GM18505 (cell line): ENCODE measurements at regions not wholly inside any gene's neighbourhood (a gene's known extent, or its start where the extent isn't known, plus 50 kb on each side); places are given as distances from the start of the nearest gene placed in this dataset.

Source experiments
- ATAC-seq: cut with Tn5 transposase; IDR thresholded peaks from one replicate; pipeline ENCODE4 v1.9.1; 2021; ENCODE audit not compliant: unreplicated experiment
- POLR2A ChIP-seq: IDR thresholded peaks from 4 replicates; pipeline ENCODE4 v1.6.1; 2011; ENCODE audit warnings: borderline replicate concordance; ENCODE audit not compliant: insufficient read depth, insufficient read length; ENCODE audit errors: extremely low read depth

DNA sequence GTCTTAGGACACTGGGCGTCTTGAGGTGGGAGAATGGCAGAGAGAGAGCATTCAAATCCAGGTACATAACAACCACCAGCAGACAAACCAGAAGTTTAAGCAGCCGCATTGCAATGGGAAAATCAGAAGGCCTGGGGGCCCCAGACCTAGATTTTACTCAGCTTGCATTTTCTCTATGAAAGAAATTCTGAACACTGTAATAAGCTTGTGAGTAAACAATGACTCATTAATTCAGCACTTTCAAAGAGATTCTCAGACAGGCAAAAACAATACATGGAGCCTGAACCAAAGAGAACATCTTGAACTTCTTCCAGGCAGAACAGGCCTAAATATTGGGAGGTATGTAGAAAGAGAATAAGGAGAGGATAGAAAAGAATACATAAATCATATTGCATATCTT lies 69.8 kb upstream of the IFNG-AS1 start:
- no peak for ATAC-seq
- TF ChIP-seq POLR2A = no peak

DNA sequence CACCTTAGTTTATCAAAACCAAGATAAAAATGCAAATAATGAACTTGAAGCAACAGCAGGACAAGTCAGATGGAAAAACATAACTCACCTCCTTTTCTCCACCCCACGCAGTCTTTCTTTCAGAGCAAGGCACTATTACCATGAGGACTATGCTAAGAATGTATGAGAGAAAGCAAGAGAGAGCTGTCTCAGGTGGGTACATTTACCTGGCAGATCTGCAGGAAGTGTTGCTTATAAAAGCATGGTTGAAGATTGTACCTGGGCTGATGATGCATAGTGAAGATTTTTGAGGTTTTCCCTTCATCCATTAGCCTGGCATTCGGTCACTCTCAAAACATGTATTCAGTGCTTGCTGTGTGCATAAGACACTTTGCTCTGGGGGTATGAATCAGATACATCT lies 68.8 kb upstream of the IFNG-AS1 start:
- ATAC-seq = no peak
- no peak for TF ChIP-seq POLR2A

DNA sequence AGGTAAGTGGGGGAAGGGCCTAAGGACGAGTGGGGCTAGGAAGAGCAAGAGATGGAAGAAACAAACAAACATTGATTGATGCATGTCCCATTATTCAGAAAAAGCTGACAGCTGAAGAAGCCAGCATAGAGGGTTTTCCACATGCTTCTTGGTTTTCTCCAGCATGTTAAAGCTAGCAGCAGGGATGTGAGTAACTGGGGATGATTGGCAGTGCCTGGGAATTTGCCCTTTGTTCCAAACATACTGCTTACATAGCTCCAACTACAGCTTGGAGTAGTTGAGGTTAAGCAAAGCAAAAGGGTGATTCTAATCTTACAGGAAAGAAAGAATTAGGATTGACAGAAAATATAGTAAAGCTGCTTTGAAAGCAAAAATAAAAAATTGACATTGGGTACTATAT lies 68.0 kb upstream of the IFNG-AS1 start:
- ATAC-seq = no peak
- TF ChIP-seq POLR2A = no peak

DNA sequence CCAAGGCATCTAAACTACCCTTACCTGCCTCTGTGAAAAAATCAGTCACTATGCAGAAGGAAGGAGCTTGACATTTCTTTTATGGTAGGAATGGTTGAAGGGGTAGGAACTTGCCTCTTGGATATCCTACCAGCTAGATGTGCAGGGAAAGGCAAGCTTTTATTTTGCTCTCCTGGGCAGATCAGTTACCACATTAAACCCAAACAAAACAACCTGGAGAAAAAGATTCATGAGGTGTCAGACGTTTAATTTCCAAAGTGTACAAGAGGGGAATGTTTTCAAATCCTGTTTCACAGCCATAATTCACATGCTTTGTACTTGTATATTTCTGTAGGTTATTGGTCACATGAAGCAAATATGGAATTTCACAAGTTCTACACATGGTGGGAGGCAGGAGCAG lies 67.0 kb upstream of the IFNG-AS1 start:
- no peak for TF ChIP-seq POLR2A
- ATAC-seq = no peak

DNA sequence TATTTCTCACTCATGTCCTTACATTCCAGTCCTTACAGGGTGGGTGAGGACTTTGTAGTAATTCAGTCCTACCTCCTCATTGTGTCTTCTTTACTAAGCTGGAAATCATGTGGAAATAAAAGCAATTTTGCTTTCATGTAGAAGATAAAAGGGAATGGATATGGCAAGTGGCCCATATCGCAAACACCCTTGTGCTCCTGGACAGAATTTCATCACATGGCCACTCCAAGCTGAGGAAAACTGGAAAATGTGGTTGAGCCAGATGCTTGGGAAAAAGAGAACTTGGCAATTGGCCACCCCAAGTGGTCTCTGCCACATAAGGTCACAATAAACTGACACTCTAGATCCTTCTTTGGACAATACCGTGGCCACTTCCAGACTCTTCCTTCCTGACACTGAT lies 64.2 kb upstream of the IFNG-AS1 start:
- ATAC-seq = no peak
- no peak for TF ChIP-seq POLR2A

DNA sequence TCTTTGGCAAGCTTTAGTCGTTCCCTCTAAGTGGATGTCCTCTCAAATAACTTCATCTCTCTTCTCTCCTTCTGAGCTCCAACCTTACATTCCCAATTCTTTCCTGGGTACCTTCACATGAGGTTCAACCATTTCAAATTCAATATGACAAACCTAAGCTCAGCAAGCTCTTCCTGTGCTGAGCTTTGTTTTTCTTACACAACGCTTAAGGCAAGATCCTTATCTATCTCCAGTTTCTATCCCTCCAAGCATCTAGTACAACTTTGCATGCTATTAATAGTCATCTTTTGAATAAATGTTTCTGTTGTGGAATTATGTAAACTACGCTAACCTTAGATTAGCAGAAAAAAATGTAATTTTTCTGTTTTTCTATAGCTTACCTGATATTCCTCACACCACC lies 63.7 kb upstream of the IFNG-AS1 start:
- no peak for ATAC-seq
- TF ChIP-seq POLR2A = no peak

DNA sequence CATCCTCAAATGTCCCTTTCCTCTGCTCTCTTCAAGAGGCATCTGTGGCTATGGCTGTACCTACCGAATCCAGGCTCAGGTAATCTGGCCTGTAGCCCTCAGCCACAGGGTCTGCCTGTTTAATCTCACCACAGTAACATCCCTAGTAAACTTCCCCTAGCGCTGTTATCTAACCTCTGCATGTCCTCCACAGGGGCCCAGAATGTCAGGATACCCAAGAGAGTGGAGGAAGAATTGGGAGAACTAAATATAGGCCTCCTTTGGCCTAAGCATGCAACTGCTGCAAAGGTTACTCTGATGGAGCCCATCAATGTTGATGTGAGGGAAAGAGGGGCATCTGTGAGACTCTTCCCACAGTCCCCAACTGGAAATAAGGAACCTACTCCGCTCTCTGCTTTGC lies 63.2 kb upstream of the IFNG-AS1 start:
- TF ChIP-seq POLR2A = no peak
- no peak for ATAC-seq

DNA sequence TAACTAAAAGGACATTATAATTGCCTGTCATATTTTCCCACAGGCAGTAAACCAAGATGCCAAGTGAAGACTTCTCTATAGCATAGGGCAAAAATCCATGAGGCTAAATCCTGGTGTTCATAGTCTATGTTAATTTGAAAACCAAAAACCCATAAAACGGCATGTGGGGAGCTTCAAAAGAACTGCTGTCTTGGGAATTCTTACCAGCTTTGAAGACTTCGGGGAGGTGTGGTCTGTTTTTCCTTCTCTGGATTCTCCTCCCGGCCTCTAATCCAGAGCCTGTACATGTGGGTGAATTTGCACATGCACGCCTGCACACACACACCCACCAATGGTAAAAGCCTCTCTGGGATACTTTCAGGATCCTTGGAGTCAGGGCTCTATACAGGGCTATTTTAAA lies 61.9 kb upstream of the IFNG-AS1 start:
- no peak for TF ChIP-seq POLR2A
- ATAC-seq = no peak

DNA sequence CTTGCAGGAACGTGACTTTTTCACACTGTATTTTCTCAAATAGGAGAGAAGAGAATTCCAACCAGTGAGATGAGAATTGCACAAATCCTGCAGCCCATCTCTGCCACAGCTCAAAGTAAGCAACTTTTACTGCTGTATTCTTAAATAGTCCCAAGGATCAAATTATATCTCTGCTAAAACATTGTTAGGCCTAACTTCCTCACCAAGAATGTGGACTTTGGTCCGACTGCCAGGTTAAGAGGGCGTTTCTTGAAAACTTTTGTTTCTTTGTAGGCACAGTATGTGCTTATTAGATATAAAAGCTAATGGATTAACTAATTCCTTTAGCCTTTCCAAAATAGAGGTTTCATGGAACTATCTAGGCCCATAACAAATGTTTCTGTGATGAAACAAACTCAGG lies 61.4 kb upstream of the IFNG-AS1 start:
- no peak for ATAC-seq
- TF ChIP-seq POLR2A = no peak

DNA sequence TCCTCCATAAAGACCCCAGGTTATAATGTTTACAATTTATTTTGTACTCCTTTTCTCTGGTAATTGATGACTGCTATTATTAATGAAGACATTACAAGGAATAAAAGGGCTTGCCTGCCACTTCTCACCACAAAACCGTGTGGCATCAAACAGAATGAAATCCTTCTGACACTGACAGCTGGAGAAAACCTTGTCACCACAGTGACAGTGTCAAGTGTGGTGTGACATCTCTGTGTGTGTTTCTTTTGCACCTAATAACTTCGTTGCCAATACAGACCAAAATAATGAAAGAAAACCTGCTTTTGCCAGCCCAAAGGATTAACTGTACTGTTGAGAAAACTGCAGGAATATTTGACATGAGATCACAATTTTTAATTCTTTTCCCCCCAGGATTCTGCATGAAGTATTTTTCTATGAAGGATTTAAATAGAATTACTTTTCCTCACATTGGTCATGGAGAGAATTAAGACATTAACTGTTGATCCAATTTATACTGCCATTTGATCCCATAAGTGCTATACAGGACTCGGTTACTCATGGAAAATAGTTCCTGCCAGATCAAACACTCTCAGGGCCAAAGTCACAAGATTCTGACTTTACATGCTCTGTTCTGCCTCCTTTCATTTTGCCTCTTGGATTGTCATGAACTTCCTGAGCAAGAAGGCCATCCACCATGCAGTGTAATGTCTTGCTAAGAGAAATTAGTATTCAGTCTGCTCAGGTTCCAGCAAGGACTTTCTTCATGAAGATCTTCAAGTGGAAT lies 60.4 kb upstream of the IFNG-AS1 start:
- ATAC-seq = no peak
- TF ChIP-seq POLR2A = no peak

DNA sequence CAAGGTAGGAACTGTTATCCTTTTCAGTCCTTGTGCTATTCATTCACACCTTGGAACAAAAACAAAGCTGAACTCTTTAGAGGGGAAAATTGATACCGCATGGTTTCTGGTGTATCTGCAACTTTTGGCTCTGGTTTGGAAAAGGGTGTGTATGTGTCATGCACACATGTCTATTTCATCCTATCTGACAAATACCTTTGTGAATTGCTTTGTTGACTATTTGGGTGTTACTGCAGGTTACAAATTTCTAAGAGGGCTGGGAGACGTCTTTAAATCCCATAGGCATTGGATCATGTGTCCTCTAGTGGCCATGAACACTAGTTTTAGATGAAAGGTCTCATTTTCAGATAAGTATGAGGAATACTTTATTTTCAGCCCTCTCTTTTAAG lies 59.9 kb upstream of the IFNG-AS1 start:
- no peak for ATAC-seq
- no peak for TF ChIP-seq POLR2A

DNA sequence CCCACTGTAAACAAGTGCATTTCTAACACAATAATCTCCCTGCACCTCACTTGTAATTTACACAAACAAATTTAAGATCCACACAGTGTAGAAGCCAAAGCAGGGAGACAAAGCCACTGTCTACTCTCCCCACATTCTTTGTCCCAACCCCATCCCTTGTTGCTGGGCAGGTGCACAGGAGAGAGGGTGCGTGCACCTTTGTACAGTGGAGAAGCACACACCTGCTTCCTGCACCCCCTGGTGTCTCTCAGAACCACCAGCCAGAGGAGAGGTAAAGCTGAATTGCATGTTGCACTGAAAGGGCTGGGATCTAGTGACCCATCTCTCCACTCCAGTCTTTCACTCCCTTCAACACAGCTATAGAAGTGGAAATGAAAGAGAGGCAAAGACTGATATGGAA lies 51.4 kb upstream of the IFNG-AS1 start:
- ATAC-seq = no peak
- TF ChIP-seq POLR2A = no peak
